Gastroesophageal sphincter (tissue), 3 donors: ENCODE measurements at regions not wholly inside any gene's neighbourhood (a gene's known extent, or its start where the extent isn't known, plus 50 kb on each side); places are given as distances from the start of the nearest gene placed in this dataset.
"Not testable (repeated sequence)": the region's sequence is repeated elsewhere in the genome, so short reads cannot be mapped to it uniquely, and the experiment has no call there.

ENCODE experiments used
- EP300 ChIP-seq: sonication (generic); formaldehyde crosslinking; IDR thresholded peaks from one replicate; pipeline ENCODE4 v1.6.1; 2017; ENCODE audit warnings: antibody characterized with exemption, mild to moderate bottlenecking
- POLR2A ChIP-seq, 2 donors: fragments of 450-650 bp; IDR thresholded peaks; one replicate each; pipeline ENCODE4 v1.6.1; 2017; ENCODE audit warnings: antibody characterized with exemption in 2 of 2, mild to moderate bottlenecking in 2 of 2, moderate library complexity in 1 of 2
- POLR2AphosphoS5 ChIP-seq: sonication (generic); formaldehyde crosslinking; IDR thresholded peaks from one replicate; pipeline ENCODE4 v1.6.1; 2017; ENCODE audit warnings: antibody characterized with exemption
- TF ChIP-seq, protein P1 (sequence below), 4 experiments: fragments of 200-600 bp in 2 of 4; fragments of 450-650 bp in 2 of 4; sonication (generic) in 1 of 4; IDR thresholded peaks; one replicate each; pipeline ENCODE4 v1.5.1; 2017 to 2019; ENCODE audit warnings: antibody characterized with exemption in 4 of 4, mild to moderate bottlenecking in 2 of 4, moderate library complexity in 2 of 4

DNA sequence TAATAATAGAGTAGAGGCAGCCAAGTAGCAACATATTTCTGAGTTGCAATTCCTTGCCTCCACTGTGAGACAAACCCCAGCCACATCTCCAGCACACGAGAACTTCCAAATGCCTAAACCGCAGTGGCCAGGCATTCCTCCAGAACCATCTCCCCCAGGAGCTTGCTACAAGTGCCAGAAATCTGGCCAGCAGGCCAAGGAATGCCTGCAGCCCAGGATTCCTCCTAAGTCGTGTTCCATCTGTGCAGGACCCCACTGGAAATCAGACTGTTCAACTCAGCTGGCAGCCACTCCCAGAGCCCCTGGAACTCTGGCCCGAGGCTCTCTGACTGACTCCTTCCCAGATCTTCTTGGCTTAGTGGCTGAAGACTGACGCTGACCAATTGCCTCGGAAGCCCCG is 937.2 kb upstream of the HS3ST1 start:
- not testable (repeated sequence) for TF ChIP-seq EP300; POLR2A (IDR thresholded peaks at IDR 0.05); POLR2AphosphoS5
- TF ChIP-seq, protein P1, sequence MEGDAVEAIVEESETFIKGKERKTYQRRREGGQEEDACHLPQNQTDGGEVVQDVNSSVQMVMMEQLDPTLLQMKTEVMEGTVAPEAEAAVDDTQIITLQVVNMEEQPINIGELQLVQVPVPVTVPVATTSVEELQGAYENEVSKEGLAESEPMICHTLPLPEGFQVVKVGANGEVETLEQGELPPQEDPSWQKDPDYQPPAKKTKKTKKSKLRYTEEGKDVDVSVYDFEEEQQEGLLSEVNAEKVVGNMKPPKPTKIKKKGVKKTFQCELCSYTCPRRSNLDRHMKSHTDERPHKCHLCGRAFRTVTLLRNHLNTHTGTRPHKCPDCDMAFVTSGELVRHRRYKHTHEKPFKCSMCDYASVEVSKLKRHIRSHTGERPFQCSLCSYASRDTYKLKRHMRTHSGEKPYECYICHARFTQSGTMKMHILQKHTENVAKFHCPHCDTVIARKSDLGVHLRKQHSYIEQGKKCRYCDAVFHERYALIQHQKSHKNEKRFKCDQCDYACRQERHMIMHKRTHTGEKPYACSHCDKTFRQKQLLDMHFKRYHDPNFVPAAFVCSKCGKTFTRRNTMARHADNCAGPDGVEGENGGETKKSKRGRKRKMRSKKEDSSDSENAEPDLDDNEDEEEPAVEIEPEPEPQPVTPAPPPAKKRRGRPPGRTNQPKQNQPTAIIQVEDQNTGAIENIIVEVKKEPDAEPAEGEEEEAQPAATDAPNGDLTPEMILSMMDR (IDR thresholded peaks at IDR 0.05): not testable (repeated sequence)
